ENCODE measurements at regions not wholly inside any gene's neighbourhood (a gene's known extent, or its start where the extent isn't known, plus 50 kb on each side); places are given as distances from the start of the nearest gene placed in this dataset.

GRCh38 chr4:173855015-173855414, 325.0 kb upstream of the HAND2 start:
- no peak for DNase-seq (ENCODE audit: low read depth in 2 of 2)

GRCh38 chr4:173852775-173853174, 322.7 kb upstream of the HAND2 start:
- no peak for DNase-seq (ENCODE audit: low read depth in 2 of 2)

- no peak for DNase-seq (ENCODE audit: low read depth in 2 of 2)
Measured at GRCh38 chr4:173845580-173845979, 315.6 kb upstream of the HAND2 start.

- no peak for DNase-seq (ENCODE audit: low read depth in 2 of 2)
Measured at GRCh38 chr4:173839865-173840264, 309.8 kb upstream of the HAND2 start.

GRCh38 chr4:173837517-173837916, 307.5 kb upstream of the HAND2 start:
- DNase-seq (ENCODE audit: low read depth in 2 of 2): no peak

GRCh38 chr4:173835903-173836302, 305.9 kb upstream of the HAND2 start:
- DNase-seq (ENCODE audit: low read depth in 2 of 2): no peak

GRCh38 chr4:173834151-173834550, 304.1 kb upstream of the HAND2 start:
- peak in 1 of 2 donors; percentile 3 for DNase-seq (ENCODE audit: low read depth in 2 of 2)

- DNase-seq (ENCODE audit: low read depth in 2 of 2): no peak
Measured at GRCh38 chr4:173829565-173829964, 299.5 kb upstream of the HAND2 start.

GRCh38 chr4:173827707-173828106, 297.7 kb upstream of the HAND2 start:
- DNase-seq (ENCODE audit: low read depth in 2 of 2): no peak

GRCh38 chr4:173821876-173822275, 291.8 kb upstream of the HAND2 start:
- no peak for DNase-seq (ENCODE audit: low read depth in 2 of 2)

GRCh38 chr4:173821036-173821435, 291.0 kb upstream of the HAND2 start:
- no peak for DNase-seq (ENCODE audit: low read depth in 2 of 2)

GRCh38 chr4:173807347-173807746, 277.3 kb upstream of the HAND2 start:
- DNase-seq (ENCODE audit: low read depth in 2 of 2): no peak

GRCh38 chr4:173805884-173806283, 275.9 kb upstream of the HAND2 start:
- DNase-seq (ENCODE audit: low read depth in 2 of 2): no peak

GRCh38 chr4:173802662-173803022, 272.6 kb upstream of the HAND2 start:
- no peak for DNase-seq (ENCODE audit: low read depth in 2 of 2)

GRCh38 chr4:173801876-173802661, 272.0 kb upstream of the HAND2 start:
- DNase-seq (ENCODE audit: low read depth in 2 of 2): no peak

- DNase-seq (ENCODE audit: low read depth in 2 of 2): no peak
Measured at GRCh38 chr4:173801361-173801760, 271.3 kb upstream of the HAND2 start.

GRCh38 chr4:173797296-173797695, 267.3 kb upstream of the HAND2 start:
- no peak for DNase-seq (ENCODE audit: low read depth in 2 of 2)

- DNase-seq (ENCODE audit: low read depth in 2 of 2): peak in 1 of 2 donors; percentile 75
Measured at GRCh38 chr4:173794662-173795061, 264.6 kb upstream of the HAND2 start.

GRCh38 chr4:173793937-173794510, 264.0 kb upstream of the HAND2 start:
- peak in 1 of 2 donors; percentile 38 for DNase-seq (ENCODE audit: low read depth in 2 of 2)

- no peak for DNase-seq (ENCODE audit: low read depth in 2 of 2)
Measured at GRCh38 chr4:173782660-173783059, 252.6 kb upstream of the HAND2 start.

GRCh38 chr4:173777921-173778320, 247.9 kb upstream of the HAND2 start:
- DNase-seq (ENCODE audit: low read depth in 2 of 2): no peak

GRCh38 chr4:173777421-173777820, 247.4 kb upstream of the HAND2 start:
- DNase-seq (ENCODE audit: low read depth in 2 of 2): no peak

GRCh38 chr4:173769568-173769967, 239.5 kb upstream of the HAND2 start:
- DNase-seq (ENCODE audit: low read depth in 2 of 2): no peak
